Endothelial cell (in vitro differentiated cells): ENCODE measurements at regions not wholly inside any gene's neighbourhood (a gene's known extent, or its start where the extent isn't known, plus 50 kb on each side); places are given as distances from the start of the nearest gene placed in this dataset.

Experiments used
- DNase-seq: peaks from one replicate; pipeline ENCODE4 v3.0.0; 2021; ENCODE audit warnings: low spot score
- H3K27ac Mint-ChIP-seq: one replicate; pipeline ENCODE4 v1.8.0; 2021; ENCODE audit warnings: mixed read lengths, inconsistent platforms; ENCODE audit not compliant: unreplicated experiment
- H3K27me3 Mint-ChIP-seq: one replicate; pipeline ENCODE4 v1.8.0; 2021; ENCODE audit warnings: mild to moderate bottlenecking, moderate library complexity, mixed read lengths, inconsistent platforms; ENCODE audit not compliant: unreplicated experiment
- H3K36me3 Mint-ChIP-seq: one replicate; pipeline ENCODE4 v1.8.0; 2021; ENCODE audit warnings: mild to moderate bottlenecking, low read depth, mixed read lengths, inconsistent platforms; ENCODE audit not compliant: unreplicated experiment
- H3K4me1 Mint-ChIP-seq: one replicate; pipeline ENCODE4 v1.8.0; 2021; ENCODE audit warnings: mild to moderate bottlenecking, mixed read lengths, inconsistent platforms; ENCODE audit not compliant: unreplicated experiment
- H3K4me3 Mint-ChIP-seq: one replicate; pipeline ENCODE4 v1.8.0; 2021; ENCODE audit warnings: mild to moderate bottlenecking, mixed read lengths, inconsistent platforms; ENCODE audit not compliant: unreplicated experiment
- H3K9me3 Mint-ChIP-seq: one replicate; pipeline ENCODE4 v1.8.0; 2021; ENCODE audit warnings: mixed read lengths, inconsistent platforms; ENCODE audit not compliant: unreplicated experiment
- CTCF ChIP-seq: fragments of 200-600 bp; sonication (generic); IDR thresholded peaks from one replicate; pipeline ENCODE4 v1.5.0; 2021; ENCODE audit warnings: antibody characterized with exemption; ENCODE audit not compliant: unreplicated experiment

DNA sequence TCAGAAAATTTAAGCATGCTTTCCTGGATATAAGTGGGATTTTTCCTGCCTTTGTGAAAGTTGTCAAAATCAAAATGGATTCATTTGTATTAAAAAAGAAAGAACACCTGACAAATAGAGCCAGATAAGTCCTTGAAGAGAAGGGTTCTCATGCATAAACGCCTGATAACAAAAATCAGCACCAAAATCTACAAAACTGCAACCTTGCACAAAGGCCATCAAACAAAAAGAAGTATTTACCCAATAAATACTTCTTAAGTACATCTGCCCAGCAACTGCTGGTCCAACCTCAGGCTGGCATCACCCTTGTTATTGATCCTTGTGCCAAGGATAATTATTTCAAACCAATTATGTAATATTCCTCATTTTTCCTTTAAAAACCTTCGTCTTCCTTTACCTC lies 315.9 kb downstream of the GPD2 start:
- no peak for DNase-seq
- Mint-ChIP-seq H3K4me1 (no peaks in the 10 kb centered on the region), H3K9me3 (no peaks in the 10 kb centered on the region), H3K4me3 (no peak overlapping the region), H3K36me3 (no peaks in the 10 kb centered on the region), H3K27me3 (no peaks in the 10 kb centered on the region), H3K27ac (no peak overlapping the region)
- no peak for TF ChIP-seq CTCF

GRCh38 chr2:156753766-156754165 lies 317.6 kb downstream of the GPD2 start:
- H3K27me3 Mint-ChIP-seq: no peaks in the 10 kb centered on the region
- H3K27ac Mint-ChIP-seq: no peak overlapping the region

GRCh38 chr2:156756516-156756915 lies 320.3 kb downstream of the GPD2 start:
- H3K4me3 Mint-ChIP-seq: no peak overlapping the region
- no peak overlapping the region for H3K27ac Mint-ChIP-seq
- DNase-seq: no peak
- H3K4me1 Mint-ChIP-seq: no peaks in the 10 kb centered on the region
- no peaks in the 10 kb centered on the region for H3K36me3 Mint-ChIP-seq
- no peaks in the 10 kb centered on the region for H3K27me3 Mint-ChIP-seq
- no peaks in the 10 kb centered on the region for H3K9me3 Mint-ChIP-seq
- no peak for TF ChIP-seq CTCF

More at GRCh38 chr2:156753766-156754165, 317.6 kb downstream of the GPD2 start:
- Mint-ChIP-seq H3K36me3 (no peaks in the 10 kb centered on the region), H3K9me3 (no peaks in the 10 kb centered on the region), H3K4me1 (no peaks in the 10 kb centered on the region), H3K4me3 (no peak overlapping the region)
- DNase-seq: no peak
- TF ChIP-seq CTCF: no peak

DNA sequence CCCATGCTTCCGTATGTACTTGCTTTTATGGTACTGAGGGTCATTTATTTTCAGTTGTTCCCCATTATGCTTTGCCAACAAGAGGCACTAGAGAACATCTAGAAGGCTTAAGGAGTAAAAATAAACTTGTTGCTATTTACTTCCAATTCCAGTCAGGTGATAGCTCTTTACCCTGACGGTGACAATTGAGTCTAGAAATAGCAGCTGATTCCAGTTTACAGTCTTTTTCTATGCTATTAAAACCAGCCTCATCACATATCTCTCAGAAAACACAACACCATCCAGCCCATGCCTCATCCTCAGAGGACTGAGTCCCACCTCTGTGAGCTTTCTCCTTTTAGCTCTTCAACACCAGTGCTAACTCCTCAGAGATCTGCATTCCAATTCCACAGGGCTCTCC lies 327.0 kb downstream of the GPD2 start:
- no peaks in the 10 kb centered on the region for H3K4me1 Mint-ChIP-seq
- no peaks in the 10 kb centered on the region for H3K36me3 Mint-ChIP-seq
- TF ChIP-seq CTCF: no peak
- no peak overlapping the region for H3K4me3 Mint-ChIP-seq
- H3K9me3 Mint-ChIP-seq: no peaks in the 10 kb centered on the region
- no peak overlapping the region for H3K27ac Mint-ChIP-seq
- no peaks in the 10 kb centered on the region for H3K27me3 Mint-ChIP-seq
- no peak for DNase-seq

DNA sequence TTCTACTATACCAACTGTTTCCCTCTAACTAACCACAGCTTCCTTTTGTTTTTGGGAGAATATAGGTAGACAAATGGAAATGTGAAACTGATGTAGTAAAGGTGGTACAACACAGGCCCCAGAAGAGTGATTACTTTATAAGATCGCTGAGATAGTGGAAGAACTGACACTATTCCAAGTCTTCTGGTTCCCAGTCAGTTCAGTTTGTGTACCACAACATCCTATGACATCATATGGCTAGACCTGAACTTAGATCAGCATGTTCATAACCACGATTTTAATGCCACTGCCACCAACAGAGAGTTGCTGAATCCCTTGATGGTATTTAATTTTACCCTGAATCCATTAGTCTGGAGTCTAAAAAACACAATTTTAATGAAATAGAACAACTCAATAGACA lies 328.9 kb downstream of the GPD2 start:
- no peaks in the 10 kb centered on the region for H3K27me3 Mint-ChIP-seq

More for the DNA sequence above, 328.9 kb downstream of the GPD2 start:
- H3K9me3 Mint-ChIP-seq: no peaks in the 10 kb centered on the region
- no peak overlapping the region for H3K4me3 Mint-ChIP-seq
- H3K4me1 Mint-ChIP-seq: no peaks in the 10 kb centered on the region
- no peaks in the 10 kb centered on the region for H3K36me3 Mint-ChIP-seq
- TF ChIP-seq CTCF: no peak
- H3K27ac Mint-ChIP-seq: no peak overlapping the region
- no peak for DNase-seq
